ENCODE measurements at regions not wholly inside any gene's neighbourhood (a gene's known extent, or its start where the extent isn't known, plus 50 kb on each side); places are given as distances from the start of the nearest gene placed in this dataset.

- TF ChIP-seq CTCF (IDR thresholded peaks at IDR 0.05; ENCODE audit: low read depth, low read length, missing control alignments): no peak
- no peak for DNase-seq (ENCODE audit: extremely low read depth, low read depth)
- H3K4me3 ChIP-seq (replicated peaks; ENCODE audit: low read depth, low read length): no peak overlapping the region
Observed at GRCh38 chr5:9841516-9842170, 211.5 kb upstream of the TAS2R1 start.

GRCh38 chr5:9838916-9839315 lies 208.8 kb upstream of the TAS2R1 start:
- H3K4me3 ChIP-seq (replicated peaks; ENCODE audit: low read depth, low read length): no peak overlapping the region
- no peak for TF ChIP-seq CTCF (IDR thresholded peaks at IDR 0.05; ENCODE audit: low read depth, low read length, missing control alignments)
- DNase-seq (ENCODE audit: extremely low read depth, low read depth): no peak

GRCh38 chr5:9834871-9835770 lies 205.0 kb upstream of the TAS2R1 start:
- H3K4me3 ChIP-seq (replicated peaks; ENCODE audit: low read depth, low read length): no peak overlapping the region
- DNase-seq (ENCODE audit: extremely low read depth, low read depth): peak; percentile 12
- peak; percentile 33 for TF ChIP-seq CTCF (IDR thresholded peaks at IDR 0.05; ENCODE audit: low read depth, low read length, missing control alignments)

- no peak for DNase-seq (ENCODE audit: extremely low read depth, low read depth)
- TF ChIP-seq CTCF (IDR thresholded peaks at IDR 0.05; ENCODE audit: low read depth, low read length, missing control alignments): no peak
- no peak overlapping the region for H3K4me3 ChIP-seq (replicated peaks; ENCODE audit: low read depth, low read length)
Observed at GRCh38 chr5:9833871-9834270, 203.7 kb upstream of the TAS2R1 start.

- no peak overlapping the region for H3K4me3 ChIP-seq (replicated peaks; ENCODE audit: low read depth, low read length)
Observed at GRCh38 chr5:9832921-9833320, 202.8 kb upstream of the TAS2R1 start.

GRCh38 chr5:9831823-9832222 lies 201.7 kb upstream of the TAS2R1 start:
- DNase-seq (ENCODE audit: extremely low read depth, low read depth): no peak
- H3K4me3 ChIP-seq (replicated peaks; ENCODE audit: low read depth, low read length): no peak overlapping the region
- no peak for TF ChIP-seq CTCF (IDR thresholded peaks at IDR 0.05; ENCODE audit: low read depth, low read length, missing control alignments)

More at GRCh38 chr5:9832921-9833320, 202.8 kb upstream of the TAS2R1 start:
- DNase-seq (ENCODE audit: extremely low read depth, low read depth): no peak
- TF ChIP-seq CTCF (IDR thresholded peaks at IDR 0.05; ENCODE audit: low read depth, low read length, missing control alignments): no peak
